T follicular helper cell (primary cell): ENCODE measurements at regions not wholly inside any gene's neighbourhood (a gene's known extent, or its start where the extent isn't known, plus 50 kb on each side); places are given as distances from the start of the nearest gene placed in this dataset.

ENCODE experiments used
- DNase-seq: peaks from one replicate; pipeline ENCODE4 v3.0.0-alpha.2; 2020; ENCODE audit warnings: low read depth

DNA sequence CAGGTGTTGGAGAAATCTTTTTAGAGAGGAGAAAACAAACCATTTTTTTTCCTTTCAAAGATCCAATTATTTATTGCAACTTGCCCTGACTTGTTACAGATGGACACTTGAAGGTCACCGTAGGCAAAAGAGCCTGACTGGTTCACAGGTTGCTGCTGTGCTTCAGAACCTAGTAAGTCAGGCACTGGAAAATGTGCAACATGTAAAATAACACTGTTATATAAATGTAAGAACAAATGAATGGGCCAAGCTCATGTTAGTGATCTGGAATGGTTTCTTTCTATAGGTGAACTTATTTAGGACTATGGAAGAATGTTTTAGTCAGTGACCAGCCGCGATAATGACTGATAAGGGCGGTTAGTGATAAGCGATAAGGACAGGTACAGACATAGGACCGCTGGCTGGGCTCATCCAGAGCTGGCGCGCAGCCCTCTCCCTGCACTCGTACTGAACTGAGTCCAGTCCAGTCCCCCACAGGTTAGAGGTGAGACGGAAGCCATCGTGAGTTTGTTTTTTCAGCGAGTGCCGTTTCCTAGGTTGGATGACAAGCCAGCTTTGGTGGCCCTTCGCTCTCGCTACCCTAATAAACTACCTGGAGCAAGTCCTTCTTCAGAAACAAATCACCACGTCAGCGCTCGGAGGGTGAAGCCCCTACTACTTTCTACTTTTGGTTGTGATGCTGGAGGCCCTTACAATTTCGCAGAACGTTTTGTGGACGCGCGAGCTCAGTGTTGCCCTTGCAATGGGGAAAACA, 94.4 kb upstream of the PRDM1 start:
- DNase-seq = no peak

DNA sequence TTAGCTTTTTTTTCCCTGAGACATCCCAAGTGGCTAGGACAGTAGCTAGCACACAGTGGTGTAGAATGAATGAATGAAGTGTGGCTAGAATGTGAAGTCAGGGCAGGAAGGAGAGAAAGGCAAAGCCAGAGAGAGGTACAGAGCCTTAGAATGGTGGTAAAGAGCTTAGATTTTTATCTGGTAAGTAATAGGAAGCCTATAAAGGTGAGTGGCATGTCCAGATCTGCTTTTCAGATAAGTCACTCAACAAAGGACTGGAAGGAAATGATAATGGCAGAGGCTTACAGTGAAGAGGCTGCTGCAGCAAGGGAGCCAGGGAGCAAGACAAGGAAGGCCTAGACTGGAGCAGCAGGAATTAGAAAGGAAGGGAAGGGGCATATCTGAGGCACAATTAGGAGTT, 96.0 kb upstream of the PRDM1 start:
- no peak for DNase-seq

- DNase-seq = no peak
Measured at GRCh38 chr6:105988812-105989577, 97.1 kb upstream of the PRDM1 start.

DNA sequence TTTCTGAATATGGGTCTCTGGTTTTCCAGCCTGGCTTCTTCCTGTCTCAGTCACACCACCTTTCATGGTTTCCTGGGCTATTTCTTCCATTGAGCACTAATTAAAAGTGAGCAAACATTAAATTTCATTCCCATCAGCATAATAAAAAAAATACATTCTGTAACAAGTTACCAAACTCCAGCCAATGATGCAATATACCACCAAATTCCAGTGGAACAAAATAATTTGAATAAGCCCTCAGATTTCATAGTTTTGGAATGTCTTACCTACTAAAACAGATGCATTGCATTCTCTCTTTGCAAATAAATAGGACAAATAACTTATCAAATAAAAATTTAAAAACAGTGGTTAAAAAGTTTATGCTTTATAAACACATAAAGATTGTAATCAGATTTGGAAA, 97.8 kb upstream of the PRDM1 start:
- no peak for DNase-seq

DNA sequence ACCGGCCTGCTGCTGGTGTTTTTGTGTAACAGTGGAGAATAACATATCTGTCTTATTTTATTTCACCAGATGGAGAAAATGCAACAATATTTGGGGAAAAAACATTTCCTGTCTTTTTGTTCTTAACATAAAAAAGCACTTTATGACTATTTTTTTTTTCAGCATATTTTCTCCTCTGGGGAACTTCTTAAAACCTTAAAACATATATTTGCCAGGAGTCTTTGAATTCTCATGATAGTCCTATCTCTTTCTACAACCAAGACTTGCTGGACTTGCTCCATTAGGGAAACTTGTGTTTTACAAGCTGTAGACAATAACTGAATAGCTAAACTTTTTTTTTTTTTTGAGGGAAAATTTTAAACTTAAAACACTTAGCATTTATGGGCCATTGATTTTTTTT, 98.6 kb upstream of the PRDM1 start:
- DNase-seq = no peak

DNA sequence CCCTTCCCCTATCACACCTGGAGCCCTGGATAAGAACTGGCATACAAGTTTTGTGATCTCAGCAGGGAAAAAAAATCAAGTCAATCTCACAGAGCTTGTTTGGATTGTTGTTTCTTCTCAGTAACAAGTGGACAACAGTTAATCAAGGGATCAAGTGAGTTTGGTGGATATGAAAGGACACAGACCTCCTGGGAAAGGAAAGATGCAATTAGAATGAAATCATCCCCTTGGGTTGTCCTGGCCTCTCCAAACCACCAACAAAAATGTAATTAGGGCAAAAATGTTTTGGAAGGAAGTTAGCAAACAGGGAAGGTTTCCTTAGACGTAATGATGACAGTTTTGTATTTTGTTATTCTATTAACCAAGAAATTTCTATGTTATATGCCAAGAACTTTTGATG, 99.1 kb upstream of the PRDM1 start:
- DNase-seq = no peak

GRCh38 chr6:105985816-105986632, 100.1 kb upstream of the PRDM1 start:
- no peak for DNase-seq

DNA sequence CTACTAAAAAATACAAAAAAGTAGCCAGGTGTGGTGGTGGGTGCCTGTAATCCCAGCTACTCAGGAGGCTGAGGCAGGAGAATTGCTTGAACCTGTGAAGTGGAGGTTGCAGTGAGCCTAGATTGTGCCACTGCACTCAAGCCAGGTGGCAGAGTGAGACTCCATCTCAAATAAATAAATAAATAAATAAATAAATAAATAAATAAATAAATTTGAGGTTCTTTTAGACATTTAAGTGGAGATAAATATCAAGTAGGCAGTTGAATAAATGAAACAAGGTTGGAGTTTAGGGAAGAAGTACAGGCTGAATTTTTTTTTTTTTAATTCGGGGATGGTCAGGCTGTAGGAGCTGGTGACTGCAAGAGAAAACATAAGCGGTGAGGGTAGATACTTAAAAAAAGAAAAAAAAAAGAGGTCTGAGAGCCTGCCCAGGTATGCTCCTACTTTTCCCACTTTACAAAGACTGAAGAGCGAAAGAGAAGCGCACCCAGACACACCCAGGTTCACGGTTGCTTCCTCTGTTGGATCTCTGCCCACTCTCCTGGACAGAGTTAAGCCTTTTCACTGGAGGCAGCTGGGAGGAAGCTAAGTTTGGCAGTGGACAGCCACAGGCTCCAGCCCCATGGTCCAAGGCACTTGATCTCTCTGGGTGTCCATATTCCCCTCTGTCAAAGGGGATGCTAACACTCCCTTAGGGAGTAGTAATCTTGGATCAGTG, 100.9 kb upstream of the PRDM1 start:
- no peak for DNase-seq

DNA sequence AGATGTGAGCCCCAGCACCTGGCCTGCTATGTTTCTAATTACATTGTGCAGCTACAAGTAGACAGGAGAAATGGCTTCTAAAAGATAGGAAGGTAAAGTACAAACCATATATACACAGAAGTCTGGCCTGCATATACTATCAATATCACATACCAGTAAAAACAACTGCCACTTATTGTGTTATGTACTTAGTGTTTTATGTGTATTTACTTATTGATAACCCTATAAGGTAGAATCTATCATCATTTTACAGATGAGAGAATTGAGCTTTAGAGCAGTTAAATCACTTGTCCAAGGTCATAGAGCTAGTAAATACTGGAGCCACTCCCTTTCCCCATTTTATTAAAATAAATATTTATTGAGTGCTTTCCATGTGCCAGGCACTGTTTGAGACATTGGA, 102.4 kb upstream of the PRDM1 start:
- no peak for DNase-seq

DNA sequence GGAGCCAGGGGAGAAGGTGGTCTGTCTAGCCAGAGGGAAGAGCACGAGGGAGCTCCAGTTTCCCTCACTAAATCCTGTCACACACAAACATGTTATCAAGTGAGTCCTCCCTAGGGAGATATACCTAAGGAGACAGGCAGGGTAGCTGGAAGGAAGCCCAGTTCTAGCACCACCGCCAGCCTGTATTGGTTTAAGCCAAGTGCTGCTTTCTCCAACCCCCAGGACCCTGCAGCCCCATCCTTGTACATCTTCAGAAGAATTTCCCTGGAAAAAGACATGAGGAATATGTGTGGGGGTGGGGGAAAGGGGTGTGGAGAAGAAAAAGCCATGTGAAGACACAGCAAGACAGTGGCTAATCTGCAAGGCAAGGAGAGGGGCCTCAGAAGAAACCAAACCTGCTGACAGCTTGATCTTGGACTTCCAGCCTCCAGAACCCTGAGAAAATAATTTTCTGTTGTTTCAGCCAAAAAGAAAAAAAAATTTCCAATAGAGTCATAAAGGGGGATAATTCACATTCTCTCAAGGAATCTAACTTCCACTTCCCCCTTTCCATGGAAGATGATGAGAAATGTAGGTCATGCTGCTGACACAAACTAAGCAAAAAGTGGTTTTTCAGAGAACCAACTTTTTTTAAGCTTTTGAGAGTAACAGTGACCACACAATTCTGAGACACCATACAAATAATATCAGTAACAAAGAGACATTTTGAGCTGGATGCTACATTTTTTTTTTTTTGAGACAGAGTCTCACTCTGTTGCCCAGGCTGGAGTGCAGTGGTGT, 103.2 kb upstream of the PRDM1 start:
- no peak for DNase-seq

DNA sequence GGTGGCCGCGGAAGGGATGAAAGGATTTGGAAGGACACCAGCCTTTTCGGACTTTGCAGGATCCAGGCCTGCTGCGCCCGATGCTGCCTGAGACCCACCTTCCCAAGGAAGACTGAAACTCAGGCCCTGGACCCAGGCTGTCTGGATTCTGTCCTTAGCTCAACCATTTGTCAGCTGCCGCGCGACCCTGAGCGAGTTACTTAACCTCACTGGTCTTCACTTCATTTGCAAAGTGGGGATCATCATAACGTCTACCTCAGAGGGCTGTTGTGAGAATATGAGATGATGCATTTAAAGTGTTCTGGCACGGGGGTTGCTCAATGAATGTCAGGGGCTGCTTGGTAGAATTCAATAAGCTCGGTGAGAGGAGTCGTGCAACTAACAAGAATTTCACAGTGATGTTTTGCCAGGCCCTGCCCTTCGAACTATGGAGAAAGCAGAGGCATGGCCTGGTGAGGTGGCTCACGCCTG, 104.2 kb upstream of the PRDM1 start:
- DNase-seq = no peak

DNA sequence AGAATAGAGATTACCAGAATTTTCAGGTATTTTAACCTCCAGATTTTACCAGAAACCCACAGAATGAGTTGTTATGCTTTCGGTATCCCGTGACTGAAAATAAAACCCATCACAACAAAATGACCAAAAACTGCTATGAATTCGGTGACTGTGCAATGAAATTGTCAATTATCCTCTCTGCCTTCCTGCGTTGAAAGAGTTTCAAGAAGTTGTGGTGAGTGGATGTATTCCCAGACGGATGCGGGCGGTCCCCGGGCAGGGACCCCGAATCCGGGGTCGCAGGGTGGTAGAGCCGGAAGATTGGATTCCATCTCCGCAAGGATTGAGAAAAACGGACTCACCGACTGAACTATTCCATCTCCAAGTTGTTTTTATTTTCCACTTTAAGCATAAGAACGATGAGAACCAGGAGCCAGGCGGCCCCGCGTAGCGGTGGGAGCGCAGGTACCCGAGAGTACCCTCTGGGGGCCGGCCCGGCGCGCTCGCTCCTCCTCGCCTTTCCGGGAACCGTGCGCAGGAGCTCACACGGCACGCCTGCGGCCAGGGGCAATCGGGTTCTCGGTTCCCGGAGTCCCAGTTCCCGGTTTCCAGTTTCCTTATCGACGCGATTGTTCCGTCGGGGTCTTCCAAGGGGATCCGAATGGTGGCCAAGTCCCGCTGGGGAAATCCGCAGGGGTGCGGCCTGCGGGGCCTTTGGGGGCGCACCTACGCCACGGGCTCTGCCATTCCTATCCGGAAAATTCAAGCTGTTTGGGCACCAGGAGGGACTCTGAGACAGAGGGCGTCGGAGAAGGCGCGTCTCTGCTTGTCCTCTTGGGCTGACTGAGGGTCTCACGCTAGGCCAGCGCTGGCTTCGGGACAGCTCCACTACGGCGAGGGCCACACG, 104.9 kb upstream of the PRDM1 start:
- no peak for DNase-seq

GRCh38 chr6:105978974-105979373, 107.2 kb upstream of the PRDM1 start:
- DNase-seq = no peak

- DNase-seq = no peak
Measured at GRCh38 chr6:105977934-105978504, 108.1 kb upstream of the PRDM1 start.

GRCh38 chr6:105974986-105975385, 111.2 kb upstream of the PRDM1 start:
- no peak for DNase-seq

GRCh38 chr6:105972440-105972839, 113.7 kb upstream of the PRDM1 start:
- no peak for DNase-seq

DNA sequence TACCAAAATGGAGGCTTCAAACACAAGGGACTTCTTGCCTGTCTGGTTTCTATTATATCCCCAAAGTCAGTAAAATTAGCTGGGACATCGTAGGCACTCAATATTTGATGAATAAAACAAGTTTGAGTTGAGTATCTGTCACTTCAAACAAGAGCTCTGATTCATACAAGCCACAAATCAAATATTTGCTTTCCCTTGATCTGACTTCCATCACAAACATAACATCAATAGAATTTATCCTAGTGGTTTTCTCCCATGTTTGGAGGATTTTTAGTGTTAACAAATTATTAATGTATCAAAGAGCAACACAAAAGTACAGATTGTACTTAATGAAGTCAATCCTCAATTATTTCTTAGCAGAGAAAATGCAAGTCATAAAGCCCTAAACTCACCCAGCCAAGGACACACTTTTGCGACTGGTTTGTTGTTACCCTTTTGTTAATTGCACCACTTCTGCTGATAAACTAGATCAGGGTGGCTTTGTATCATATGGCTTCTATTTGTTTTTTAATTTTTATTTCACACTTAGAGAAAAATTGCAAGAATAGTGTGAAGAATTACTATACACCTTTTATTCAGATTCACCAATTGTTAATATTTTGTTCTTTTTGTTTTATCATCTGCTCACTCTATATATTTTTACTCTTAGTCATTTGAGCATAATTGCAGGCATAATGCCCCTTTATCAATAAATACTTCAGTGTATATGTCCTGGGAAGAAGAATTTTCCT, 117.4 kb upstream of the PRDM1 start:
- DNase-seq = no peak

DNA sequence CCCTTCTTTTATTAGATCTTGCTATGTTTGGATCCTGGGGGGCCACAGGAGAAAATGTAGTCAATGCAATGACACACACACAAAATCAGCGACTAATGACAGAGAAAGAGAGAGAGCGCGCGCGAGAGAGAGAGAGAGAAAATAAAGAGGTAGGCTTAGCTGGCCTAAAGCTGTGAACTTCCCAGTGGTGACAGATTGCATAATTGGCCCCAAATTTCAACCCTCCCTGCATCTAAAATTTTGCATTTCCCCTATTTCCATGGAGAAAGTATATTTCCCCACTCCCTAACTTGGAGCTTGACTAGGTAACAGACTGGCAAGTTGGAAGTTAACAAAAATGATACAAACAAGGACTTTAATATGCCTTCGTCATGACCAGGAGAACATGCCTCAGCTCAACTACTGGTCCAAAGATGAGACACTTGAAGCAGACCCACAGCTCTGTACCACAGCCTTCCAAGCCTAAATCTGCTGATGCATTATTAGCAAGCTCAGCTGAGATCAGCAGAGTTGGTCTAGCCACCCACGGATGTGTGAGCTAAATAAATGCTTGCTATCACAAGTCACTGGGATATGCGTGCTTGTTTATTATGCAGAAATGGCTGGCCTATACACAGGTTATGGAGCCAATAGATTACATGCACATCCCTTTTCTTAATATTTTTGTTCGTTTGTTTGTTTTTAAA, 118.1 kb upstream of the PRDM1 start:
- no peak for DNase-seq
